Activated T-cell treated with anti-CD3 and anti-CD28 coated beads, Interleukin-2, amount 50 U/mL, for 4 hours (primary cell): ENCODE measurements at regions not wholly inside any gene's neighbourhood (a gene's known extent, or its start where the extent isn't known, plus 50 kb on each side); places are given as distances from the start of the nearest gene placed in this dataset.
A peak's percentile ranks its signal among the peaks of the same experiment; 100 is the strongest.

Source experiments
- ATAC-seq, 2 donors: fragments of 200-7000 bp; cut with Tn5 transposase; one replicate each; pipeline ENCODE4 v1.10.0; 2021
- DNase-seq: peaks from one replicate; pipeline ENCODE4 v3.0.0-alpha.2; 2020
- H3K27me3 Mint-ChIP-seq: one replicate; pipeline ENCODE4 v1.8.0; 2021; ENCODE audit warnings: low read depth, mixed read lengths
- H3K36me3 Mint-ChIP-seq: one replicate; pipeline ENCODE4 v1.8.0; 2022; ENCODE audit warnings: mixed read lengths; ENCODE audit not compliant: insufficient read depth
- H3K4me1 Mint-ChIP-seq: one replicate; pipeline ENCODE4 v1.8.0; 2021; ENCODE audit warnings: low read depth, mixed read lengths
- H3K4me3 Mint-ChIP-seq: one replicate; pipeline ENCODE4 v1.8.0; 2021; ENCODE audit warnings: mild to moderate bottlenecking, moderate library complexity, mixed read lengths
- H3K9me3 Mint-ChIP-seq: one replicate; pipeline ENCODE4 v1.8.0; 2021; ENCODE audit warnings: mixed read lengths

GRCh38 chr20:58131151-58131550, 97.3 kb downstream of the ANKRD60 start:
- Mint-ChIP-seq H3K27me3 (peaks cover 66% of the 10 kb centered on the region), H3K4me1 (peaks cover 8% of the 10 kb centered on the region)

DNA sequence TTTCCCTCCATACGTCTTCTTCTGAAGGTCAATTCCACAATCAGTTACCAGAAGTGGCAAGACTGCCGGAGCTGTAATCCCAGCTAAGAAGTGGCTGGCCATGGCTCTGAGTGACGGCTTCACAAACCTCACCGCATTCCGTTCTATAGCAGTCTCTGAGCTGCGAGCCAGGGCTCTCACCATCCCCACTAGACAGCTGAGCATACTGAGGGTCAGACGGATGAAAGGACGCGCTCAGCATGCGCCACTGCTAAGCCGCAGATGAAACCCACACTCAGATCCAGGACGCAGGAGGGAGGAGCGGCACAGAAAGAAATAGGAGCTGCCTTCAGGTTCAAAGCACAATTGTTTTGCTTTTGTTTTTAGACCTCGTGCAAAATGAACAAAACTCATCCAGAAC, 97.9 kb downstream of the ANKRD60 start:
- H3K27me3 Mint-ChIP-seq, result peaks cover 63% of the 10 kb centered on the region
- peaks cover 11% of the 10 kb centered on the region for H3K9me3 Mint-ChIP-seq
- peaks cover 8% of the 10 kb centered on the region for H3K4me1 Mint-ChIP-seq
- DNase-seq, result no peak
- ATAC-seq, result no peak
- H3K4me3 Mint-ChIP-seq, result no peak overlapping the region
- H3K36me3 Mint-ChIP-seq, result no peaks in the 10 kb centered on the region

More at GRCh38 chr20:58131151-58131550, 97.3 kb downstream of the ANKRD60 start:
- H3K4me3 Mint-ChIP-seq, result no peak overlapping the region
- peaks cover 6% of the 10 kb centered on the region for H3K9me3 Mint-ChIP-seq
- ATAC-seq (no peak), DNase-seq (no peak)
- H3K36me3 Mint-ChIP-seq, result no peaks in the 10 kb centered on the region

GRCh38 chr20:58130156-58130555, 98.3 kb downstream of the ANKRD60 start:
- no peaks in the 10 kb centered on the region for H3K36me3 Mint-ChIP-seq
- H3K4me3 Mint-ChIP-seq, result no peak overlapping the region
- H3K4me1 Mint-ChIP-seq, result peaks cover 8% of the 10 kb centered on the region
- H3K9me3 Mint-ChIP-seq, result peaks cover 15% of the 10 kb centered on the region
- peaks cover 60% of the 10 kb centered on the region for H3K27me3 Mint-ChIP-seq
- DNase-seq (no peak), ATAC-seq (no peak)

- H3K4me1 Mint-ChIP-seq, result peaks cover 8% of the 10 kb centered on the region
- DNase-seq (no peak), ATAC-seq (no peak)
- peaks cover 19% of the 10 kb centered on the region for H3K9me3 Mint-ChIP-seq
- no peaks in the 10 kb centered on the region for H3K36me3 Mint-ChIP-seq
- no peak overlapping the region for H3K4me3 Mint-ChIP-seq
- H3K27me3 Mint-ChIP-seq, result peaks cover 58% of the 10 kb centered on the region
Measured at GRCh38 chr20:58129721-58130151, 98.7 kb downstream of the ANKRD60 start.

DNA sequence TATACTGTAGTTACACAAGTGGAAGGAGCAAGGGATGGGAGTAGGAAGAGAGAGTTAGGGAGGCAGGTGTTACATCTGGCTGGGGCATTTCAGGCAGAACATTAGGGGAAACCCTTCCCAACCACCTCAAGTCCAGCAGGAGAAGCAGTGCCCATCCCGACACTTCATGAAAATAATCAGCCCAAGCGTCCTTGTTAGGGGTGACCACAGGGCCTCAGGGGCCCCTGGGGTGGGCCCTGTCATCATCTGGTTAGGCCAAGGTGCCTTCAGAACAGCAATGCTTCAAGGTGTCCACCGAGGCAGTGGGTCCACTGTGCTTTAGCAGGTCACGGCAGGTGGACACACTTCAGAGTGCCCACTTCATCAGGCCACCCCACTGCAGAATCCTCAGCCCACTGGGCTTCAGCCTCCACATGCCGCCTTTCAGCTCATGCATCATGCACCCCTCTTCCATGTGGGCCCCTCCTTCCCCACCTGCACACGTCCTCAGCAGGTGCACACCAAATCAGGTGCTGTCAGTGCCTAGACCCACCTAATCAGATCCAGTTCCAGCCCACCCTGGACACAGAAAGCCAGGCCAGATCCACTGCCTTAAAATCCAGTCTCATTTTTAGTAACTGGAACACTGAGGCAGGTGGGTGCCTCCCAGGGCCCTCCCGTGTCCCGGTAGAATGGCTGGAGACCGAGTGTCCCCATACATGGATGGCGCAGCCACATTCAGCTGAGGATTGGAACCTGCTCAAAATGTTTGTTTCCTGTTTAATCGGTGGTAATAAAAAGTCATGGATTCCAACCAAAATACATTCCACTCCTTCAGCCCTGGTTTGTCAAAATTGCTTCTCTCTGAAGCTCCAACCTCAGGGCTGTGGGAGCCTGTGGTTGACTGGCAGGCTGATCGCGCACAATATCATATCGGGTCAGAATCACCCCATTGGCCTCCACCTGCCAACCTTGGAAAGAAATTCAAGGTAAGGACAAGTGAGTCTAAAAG, 99.5 kb downstream of the ANKRD60 start:
- Mint-ChIP-seq H3K27me3 (peaks cover 55% of the 10 kb centered on the region), H3K36me3 (no peaks in the 10 kb centered on the region), H3K4me1 (peaks cover 8% of the 10 kb centered on the region), H3K9me3 (peaks cover 26% of the 10 kb centered on the region), H3K4me3 (no peak overlapping the region)
- no peak for DNase-seq
- ATAC-seq, result no peak

- H3K4me3 Mint-ChIP-seq, result no peak overlapping the region
- DNase-seq, result no peak
- H3K36me3 Mint-ChIP-seq, result no peaks in the 10 kb centered on the region
- H3K4me1 Mint-ChIP-seq, result peaks cover 8% of the 10 kb centered on the region
- peaks cover 29% of the 10 kb centered on the region for H3K9me3 Mint-ChIP-seq
- peaks cover 47% of the 10 kb centered on the region for H3K27me3 Mint-ChIP-seq
- peak in 1 of 2 donors; percentile 37 for ATAC-seq
Measured at GRCh38 chr20:58127701-58128111, 100.7 kb downstream of the ANKRD60 start.

DNA sequence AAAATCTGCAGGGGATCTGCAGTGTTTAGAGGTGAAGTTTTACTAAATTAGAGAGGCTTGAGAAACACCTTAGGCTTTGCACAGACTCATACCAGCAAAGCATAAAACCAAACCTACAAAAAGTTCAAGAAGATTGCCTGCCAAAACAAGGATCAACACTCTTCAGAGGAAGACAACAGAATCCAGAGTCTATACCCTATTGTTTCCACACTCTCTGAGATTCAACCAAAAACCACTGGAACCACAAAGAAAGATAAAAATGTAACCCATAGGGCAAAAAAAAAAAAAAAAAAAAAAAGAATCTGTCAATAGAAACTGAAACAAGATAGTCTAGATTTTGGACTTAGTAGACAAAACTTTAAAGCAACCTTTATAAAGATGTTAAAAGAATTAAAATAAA, 102.7 kb downstream of the ANKRD60 start:
- Mint-ChIP-seq H3K4me1 (no peaks in the 10 kb centered on the region), H3K9me3 (peaks cover 29% of the 10 kb centered on the region), H3K27me3 (peaks cover 36% of the 10 kb centered on the region), H3K4me3 (no peak overlapping the region), H3K36me3 (no peaks in the 10 kb centered on the region)
- ATAC-seq (no peak), DNase-seq (no peak)

- ATAC-seq (no peak), DNase-seq (no peak)
- Mint-ChIP-seq H3K4me3 (no peak overlapping the region), H3K36me3 (no peaks in the 10 kb centered on the region), H3K9me3 (peaks cover 19% of the 10 kb centered on the region), H3K27me3 (peaks cover 59% of the 10 kb centered on the region), H3K4me1 (no peaks in the 10 kb centered on the region)
Measured at GRCh38 chr20:58117944-58118343, 110.5 kb downstream of the ANKRD60 start.

- H3K9me3 Mint-ChIP-seq, result peaks cover 19% of the 10 kb centered on the region
- H3K4me3 Mint-ChIP-seq, result no peak overlapping the region
- DNase-seq (no peak), ATAC-seq (no peak)
- H3K27me3 Mint-ChIP-seq, result peaks cover 67% of the 10 kb centered on the region
- H3K36me3 Mint-ChIP-seq, result no peaks in the 10 kb centered on the region
- H3K4me1 Mint-ChIP-seq, result no peaks in the 10 kb centered on the region
Measured at GRCh38 chr20:58116505-58116904, 111.9 kb downstream of the ANKRD60 start.

- no peak overlapping the region for H3K4me3 Mint-ChIP-seq
- H3K9me3 Mint-ChIP-seq, result peaks cover 16% of the 10 kb centered on the region
- H3K36me3 Mint-ChIP-seq, result no peaks in the 10 kb centered on the region
- no peak for DNase-seq
- H3K27me3 Mint-ChIP-seq, result peaks cover 50% of the 10 kb centered on the region
- ATAC-seq, result no peak
- no peaks in the 10 kb centered on the region for H3K4me1 Mint-ChIP-seq
Measured at GRCh38 chr20:58113716-58114115, 114.7 kb downstream of the ANKRD60 start.

- no peaks in the 10 kb centered on the region for H3K4me1 Mint-ChIP-seq
- no peak overlapping the region for H3K4me3 Mint-ChIP-seq
- peaks cover 6% of the 10 kb centered on the region for H3K9me3 Mint-ChIP-seq
- DNase-seq, result no peak
- peaks cover 41% of the 10 kb centered on the region for H3K27me3 Mint-ChIP-seq
- no peaks in the 10 kb centered on the region for H3K36me3 Mint-ChIP-seq
- ATAC-seq, result no peak
Measured at GRCh38 chr20:58112017-58112781, 116.3 kb downstream of the ANKRD60 start.

GRCh38 chr20:58111310-58112016, 117.0 kb downstream of the ANKRD60 start:
- Mint-ChIP-seq H3K9me3 (peaks cover 5% of the 10 kb centered on the region), H3K27me3 (peaks cover 39% of the 10 kb centered on the region), H3K36me3 (no peaks in the 10 kb centered on the region), H3K4me3 (no peak overlapping the region), H3K4me1 (no peaks in the 10 kb centered on the region)
- DNase-seq, result no peak
- no peak for ATAC-seq

GRCh38 chr20:58109918-58110635, 118.4 kb downstream of the ANKRD60 start:
- peaks cover 5% of the 10 kb centered on the region for H3K9me3 Mint-ChIP-seq
- peaks cover 36% of the 10 kb centered on the region for H3K27me3 Mint-ChIP-seq
- DNase-seq (no peak), ATAC-seq (no peak)
- no peaks in the 10 kb centered on the region for H3K36me3 Mint-ChIP-seq
- no peaks in the 10 kb centered on the region for H3K4me1 Mint-ChIP-seq
- H3K4me3 Mint-ChIP-seq, result no peak overlapping the region
